ENCODE measurements at regions not wholly inside any gene's neighbourhood (a gene's known extent, or its start where the extent isn't known, plus 50 kb on each side); places are given as distances from the start of the nearest gene placed in this dataset.

DNA sequence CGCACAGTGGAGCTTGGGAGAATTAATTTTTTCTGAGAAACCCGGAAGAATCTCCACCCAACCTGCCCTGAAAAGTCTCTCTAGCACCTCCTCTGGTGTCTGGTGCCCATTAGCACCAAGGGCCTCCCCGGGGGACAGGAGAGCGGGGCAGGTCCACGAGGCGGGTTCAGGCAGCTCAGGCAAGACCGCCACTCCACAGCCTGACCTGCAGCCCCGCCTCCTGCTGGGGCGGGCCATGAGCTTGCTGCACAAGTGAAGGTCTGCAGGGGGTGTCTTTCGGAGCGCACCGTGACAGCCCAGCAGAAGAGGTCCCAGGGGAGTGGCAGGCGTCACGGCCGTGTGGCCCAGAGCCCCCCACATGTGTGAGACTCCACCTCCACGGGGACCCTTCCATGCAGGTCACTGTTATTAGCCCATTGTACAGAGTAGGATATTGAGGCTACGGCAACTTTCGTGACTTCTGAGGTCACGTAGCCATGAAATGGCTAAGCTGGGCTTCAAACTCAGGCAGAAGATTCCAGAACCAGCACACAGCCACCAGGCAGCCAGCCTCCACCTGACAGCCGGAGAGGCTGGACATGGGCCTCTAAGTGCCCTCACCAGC lies 63.9 kb upstream of the SLCO4A1 start:
- DNase-seq, result no peak
- TF ChIP-seq, protein P1, sequence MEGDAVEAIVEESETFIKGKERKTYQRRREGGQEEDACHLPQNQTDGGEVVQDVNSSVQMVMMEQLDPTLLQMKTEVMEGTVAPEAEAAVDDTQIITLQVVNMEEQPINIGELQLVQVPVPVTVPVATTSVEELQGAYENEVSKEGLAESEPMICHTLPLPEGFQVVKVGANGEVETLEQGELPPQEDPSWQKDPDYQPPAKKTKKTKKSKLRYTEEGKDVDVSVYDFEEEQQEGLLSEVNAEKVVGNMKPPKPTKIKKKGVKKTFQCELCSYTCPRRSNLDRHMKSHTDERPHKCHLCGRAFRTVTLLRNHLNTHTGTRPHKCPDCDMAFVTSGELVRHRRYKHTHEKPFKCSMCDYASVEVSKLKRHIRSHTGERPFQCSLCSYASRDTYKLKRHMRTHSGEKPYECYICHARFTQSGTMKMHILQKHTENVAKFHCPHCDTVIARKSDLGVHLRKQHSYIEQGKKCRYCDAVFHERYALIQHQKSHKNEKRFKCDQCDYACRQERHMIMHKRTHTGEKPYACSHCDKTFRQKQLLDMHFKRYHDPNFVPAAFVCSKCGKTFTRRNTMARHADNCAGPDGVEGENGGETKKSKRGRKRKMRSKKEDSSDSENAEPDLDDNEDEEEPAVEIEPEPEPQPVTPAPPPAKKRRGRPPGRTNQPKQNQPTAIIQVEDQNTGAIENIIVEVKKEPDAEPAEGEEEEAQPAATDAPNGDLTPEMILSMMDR (IDR thresholded peaks at IDR 0.05; ENCODE audit: low read depth, low read length), result no peak
- no peaks in the 10 kb centered on the region for H3K27me3 ChIP-seq

DNA sequence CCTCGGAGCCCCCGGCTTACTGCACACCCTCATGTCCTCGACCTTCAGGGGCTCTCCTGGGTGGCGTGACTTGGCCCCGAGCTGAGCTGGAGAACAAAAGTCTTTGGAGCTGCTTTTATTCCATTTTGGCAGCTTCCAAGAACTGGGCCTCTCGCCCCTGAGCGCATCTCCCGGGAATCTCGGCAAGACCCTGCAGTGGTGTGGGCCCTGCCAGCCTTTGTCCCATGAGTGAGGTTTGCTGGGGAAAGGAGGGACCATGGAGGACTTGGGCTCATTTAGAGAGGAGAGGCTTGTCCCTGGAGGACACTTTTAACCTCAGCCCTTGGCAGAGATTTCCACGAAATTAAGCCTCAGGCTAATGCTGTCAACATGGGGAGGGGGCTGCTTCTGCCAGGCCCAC lies 62.3 kb upstream of the SLCO4A1 start:
- H3K4me3 ChIP-seq (ENCODE audit: low read depth, low read length), result no peak overlapping the region
- H3K9me3 ChIP-seq, result no peaks in the 10 kb centered on the region
- H3K27me3 ChIP-seq, result no peaks in the 10 kb centered on the region
- no peaks in the 10 kb centered on the region for H3K4me1 ChIP-seq
- no peak for DNase-seq
- no peaks in the 10 kb centered on the region for H3K36me3 ChIP-seq
- TF ChIP-seq, protein P1 (IDR thresholded peaks at IDR 0.05; ENCODE audit: low read depth, low read length), result no peak

More for the DNA sequence above, 63.9 kb upstream of the SLCO4A1 start:
- H3K9me3 ChIP-seq, result no peaks in the 10 kb centered on the region
- no peaks in the 10 kb centered on the region for H3K4me1 ChIP-seq
- no peaks in the 10 kb centered on the region for H3K36me3 ChIP-seq
- H3K4me3 ChIP-seq (ENCODE audit: low read depth, low read length), result no peak overlapping the region

DNA sequence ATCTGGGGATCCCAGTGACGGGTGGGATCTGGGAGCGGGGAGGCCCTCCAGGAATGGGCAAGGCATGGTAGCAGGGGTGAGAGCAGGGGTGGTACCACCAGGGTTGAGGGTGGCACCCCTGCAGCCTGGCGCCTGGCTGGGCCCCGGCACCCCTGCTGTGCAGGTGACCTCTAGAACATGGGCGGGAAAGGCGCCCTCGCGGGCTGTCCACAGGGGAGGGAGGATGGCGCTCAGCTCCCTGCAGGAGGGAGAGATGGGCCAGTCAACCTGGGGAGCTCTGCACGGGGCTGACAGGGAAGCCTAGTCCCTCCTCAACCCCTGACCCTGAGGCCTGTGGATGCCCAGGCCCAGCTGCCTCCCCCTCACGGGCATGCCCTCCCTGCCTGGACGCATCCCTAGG lies 61.6 kb upstream of the SLCO4A1 start:
- Histone ChIP-seq H3K4me3 (ENCODE audit: low read depth, low read length) (no peak overlapping the region), H3K27me3 (no peaks in the 10 kb centered on the region), H3K9me3 (no peaks in the 10 kb centered on the region), H3K36me3 (no peaks in the 10 kb centered on the region), H3K4me1 (no peaks in the 10 kb centered on the region)
- no peak for DNase-seq
- TF ChIP-seq, protein P1 (IDR thresholded peaks at IDR 0.05; ENCODE audit: low read depth, low read length), result no peak

DNA sequence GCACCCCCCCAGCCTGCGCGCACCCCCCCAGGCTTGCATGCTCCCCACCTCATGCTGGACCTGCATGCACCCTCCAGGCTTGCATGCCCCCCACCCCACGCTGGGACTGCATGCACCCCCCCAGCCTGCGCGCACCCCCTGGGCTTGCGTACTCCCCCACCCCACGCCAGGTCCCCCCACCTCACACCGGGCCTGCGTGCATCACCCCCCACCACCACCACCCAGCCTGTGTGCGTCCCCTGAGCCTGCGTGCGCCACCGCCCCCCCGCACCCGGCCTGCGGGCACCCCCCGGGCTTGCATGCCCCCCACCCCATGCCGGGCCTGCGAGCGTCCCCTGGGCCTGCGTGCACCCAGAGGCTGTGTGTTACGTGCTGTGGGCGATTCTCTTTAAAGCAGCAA lies 61.0 kb upstream of the SLCO4A1 start:
- Histone ChIP-seq H3K9me3 (no peaks in the 10 kb centered on the region), H3K4me3 (ENCODE audit: low read depth, low read length) (no peak overlapping the region)
- TF ChIP-seq, protein P1 (IDR thresholded peaks at IDR 0.05; ENCODE audit: low read depth, low read length), result no peak

DNA sequence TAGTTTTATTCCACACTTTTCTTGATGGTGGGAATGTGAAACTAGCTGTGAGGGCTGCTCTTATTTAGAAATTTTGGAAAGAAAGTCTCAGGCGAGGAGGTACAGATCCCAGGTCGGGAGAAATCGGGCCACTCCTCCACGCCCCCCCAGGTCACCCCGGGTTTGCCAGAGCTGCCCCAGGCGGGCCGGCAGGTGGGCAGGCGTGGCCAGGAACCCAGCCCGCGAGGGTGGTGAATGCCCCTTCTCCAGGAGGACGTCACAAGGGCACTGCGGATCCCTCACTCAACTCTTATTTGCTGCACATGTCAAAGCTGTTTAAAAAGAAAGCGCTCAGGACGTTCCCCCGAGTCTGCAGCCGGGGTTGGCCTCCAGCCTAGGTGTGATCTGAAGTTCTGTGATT lies 60.5 kb upstream of the SLCO4A1 start:
- no peak for DNase-seq
- Histone ChIP-seq H3K27me3 (no peaks in the 10 kb centered on the region), H3K36me3 (no peaks in the 10 kb centered on the region), H3K4me3 (ENCODE audit: low read depth, low read length) (no peak overlapping the region), H3K9me3 (no peaks in the 10 kb centered on the region), H3K4me1 (no peaks in the 10 kb centered on the region)
- TF ChIP-seq, protein P1 (IDR thresholded peaks at IDR 0.05; ENCODE audit: low read depth, low read length), result no peak

More for the DNA sequence above, 61.0 kb upstream of the SLCO4A1 start:
- Histone ChIP-seq H3K36me3 (no peaks in the 10 kb centered on the region), H3K4me1 (no peaks in the 10 kb centered on the region), H3K27me3 (no peaks in the 10 kb centered on the region)
- no peak for DNase-seq

DNA sequence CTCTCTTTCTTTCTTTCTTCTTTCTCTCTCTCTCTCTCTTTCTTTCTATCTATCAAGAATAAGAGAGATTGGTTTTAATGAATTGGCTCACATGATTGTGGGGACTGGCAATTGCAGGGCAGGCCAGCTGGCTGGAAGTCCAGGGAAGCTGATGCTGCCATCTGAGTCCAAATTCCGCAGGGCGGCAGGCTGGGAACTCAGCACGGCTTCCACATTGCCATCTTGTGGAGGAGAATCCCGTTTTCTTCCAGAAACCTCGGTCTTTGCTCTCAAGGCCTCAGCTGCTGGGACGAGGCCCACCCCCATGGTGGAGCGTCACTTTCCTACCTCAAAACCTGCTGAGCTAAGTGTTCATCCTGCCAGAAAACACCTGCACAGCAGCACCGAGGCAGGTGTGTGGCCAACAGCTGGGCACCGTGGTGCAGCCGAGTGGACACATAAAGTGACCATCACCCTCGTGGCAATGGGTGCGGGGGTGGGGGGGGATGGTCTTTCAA lies 58.8 kb upstream of the SLCO4A1 start:
- Histone ChIP-seq H3K27me3 (no peaks in the 10 kb centered on the region), H3K4me1 (no peaks in the 10 kb centered on the region)
- DNase-seq, result no peak

More for the DNA sequence above, 58.8 kb upstream of the SLCO4A1 start:
- no peaks in the 10 kb centered on the region for H3K9me3 ChIP-seq
- H3K4me3 ChIP-seq (ENCODE audit: low read depth, low read length), result no peak overlapping the region
- TF ChIP-seq, protein P1 (IDR thresholded peaks at IDR 0.05; ENCODE audit: low read depth, low read length), result no peak
- H3K36me3 ChIP-seq, result no peaks in the 10 kb centered on the region

Data from BE2C (cell line).